H1 (cell line): ENCODE measurements at regions not wholly inside any gene's neighbourhood (a gene's known extent, or its start where the extent isn't known, plus 50 kb on each side); places are given as distances from the start of the nearest gene placed in this dataset.

Experiments
- CTCF ChIA-PET: fragments of 300-600 bp; sonication (Branson Sonifier 250); formaldehyde crosslinking; loops from one replicate; lab custom pipeline; 2021; ENCODE audit not compliant: partially characterized antibody; lab: Charles Lee
- POLR2A ChIA-PET: fragments of 300-600 bp; sonication (Branson Sonifier 250); formaldehyde crosslinking; loops from one replicate; lab custom pipeline; 2021; ENCODE audit warnings: inconsistent platforms; ENCODE audit not compliant: partially characterized antibody; lab: Charles Lee
- DNase-seq, 2 experiments: peaks; one replicate each; pipeline versions ENCODE4 v3.0.0 to v3.0.0-alpha.2; 2010 to 2022; ENCODE audit warnings: low spot score in 2 of 2, low read depth in 1 of 2, mixed read lengths in 1 of 2
- FAIRE-seq: peaks from 2 replicates; lab custom pipeline; 2011; peaks lifted over from hg19 to GRCh38; lab: Jason Lieb, UNC
- H2AFZ ChIP-seq: 2 replicates; pipeline ENCODE4 v1.8.1; 2012; ENCODE audit warnings: low read length, inconsistent platforms
- H2AK5ac ChIP-seq: 2 replicates; pipeline ENCODE4 v1.6.1; 2013; ENCODE audit warnings: low read depth, low read length
- H2BK120ac ChIP-seq: replicated peaks from 2 replicates; pipeline ENCODE3; 2013; ENCODE audit warnings: low read depth, low read length, inconsistent platforms
- H2BK12ac ChIP-seq: 2 replicates; pipeline ENCODE4 v1.6.1; 2013; ENCODE audit warnings: low read depth, low read length
- H2BK15ac ChIP-seq: 2 replicates; pipeline ENCODE4 v1.6.1; 2013; ENCODE audit warnings: low read length
- H2BK20ac ChIP-seq: 2 replicates; pipeline ENCODE4 v1.6.1; 2013; ENCODE audit warnings: low read length
- H2BK5ac ChIP-seq: 2 replicates; pipeline ENCODE4 v1.6.1; 2013; ENCODE audit warnings: low read depth, low read length
- H3K14ac ChIP-seq: 2 replicates; pipeline ENCODE4 v1.6.1; 2013; ENCODE audit warnings: inconsistent platforms; ENCODE audit not compliant: insufficient read length
- H3K18ac ChIP-seq: 2 replicates; pipeline ENCODE4 v1.6.1; 2013; ENCODE audit warnings: low read length; ENCODE audit errors: extremely low read depth
- H3K23ac ChIP-seq: 2 replicates; pipeline ENCODE4 v1.6.1; 2013; ENCODE audit warnings: inconsistent platforms; ENCODE audit not compliant: insufficient read length
- H3K23me2 ChIP-seq: 2 replicates; pipeline ENCODE4 v1.6.1; 2013; ENCODE audit warnings: low read depth, low read length
- H3K27ac ChIP-seq: 2 replicates; pipeline ENCODE4 v1.6.1; 2011; ENCODE audit warnings: low read depth, low read length, inconsistent platforms
- H3K27me3 ChIP-seq, 4 experiments: replicated peaks in 1 of 4; 1 replicate in 1 of 4; 2 replicates in 3 of 4; pipeline versions ENCODE4 v1.6.1 to v1.8.1; 2011 to 2013; ENCODE audit warnings: low read length in 3 of 4, mild to moderate bottlenecking in 3 of 4, inconsistent platforms in 2 of 4, mixed read lengths in 2 of 4, moderate library complexity in 1 of 4; ENCODE audit not compliant: control insufficient read depth in 3 of 4, insufficient read depth in 3 of 4; ENCODE audit errors: extremely low read depth in 1 of 4
- H3K36me3 ChIP-seq, 4 experiments: 2 replicates each; pipeline versions ENCODE4 v1.6.1 to v1.8.1; 2011 to 2013; ENCODE audit warnings: mild to moderate bottlenecking in 4 of 4, low read length in 3 of 4, moderate library complexity in 2 of 4, control low read depth in 1 of 4, inconsistent platforms in 1 of 4; ENCODE audit not compliant: insufficient read depth in 4 of 4, control insufficient read depth in 2 of 4
- H3K4ac ChIP-seq: replicated peaks from 2 replicates; pipeline ENCODE3; 2013; ENCODE audit warnings: low read length, low read depth, mixed read lengths, inconsistent platforms; ENCODE audit not compliant: insufficient read length
- H3K4me1 ChIP-seq, 4 experiments: replicated peaks in 1 of 4; 1 replicate in 1 of 4; 2 replicates in 3 of 4; pipeline versions ENCODE4 v1.6.1 to v1.8.1; 2011 to 2013; ENCODE audit warnings: low read length in 3 of 4, inconsistent platforms in 2 of 4, mixed read lengths in 1 of 4; ENCODE audit not compliant: insufficient read depth in 4 of 4, control insufficient read depth in 3 of 4
- H3K4me2 ChIP-seq, 2 experiments: 2 replicates each; pipeline versions ENCODE4 v1.6.1 to v1.8.1; 2011 to 2013; ENCODE audit warnings: low read depth in 2 of 2, low read length in 2 of 2, control low read depth in 1 of 2, inconsistent platforms in 1 of 2, mild to moderate bottlenecking in 1 of 2; ENCODE audit not compliant: insufficient read depth in 1 of 2
- H3K4me3 ChIP-seq, 4 experiments: fragments of 200-600, 300-600 bp in 1 of 4; sonication (generic), shearing (Covaris generic), sonication (Bioruptor Twin) in 1 of 4; 2 replicates each; pipeline versions ENCODE4 v1.5.1 to v1.8.1; 2011 to 2016; ENCODE audit warnings: low read length in 4 of 4, low read depth in 3 of 4, control low read depth in 2 of 4, inconsistent platforms in 2 of 4, mild to moderate bottlenecking in 2 of 4, mixed read lengths in 1 of 4, moderate library complexity in 1 of 4; ENCODE audit not compliant: insufficient read depth in 2 of 4; ENCODE audit errors: extremely low read depth in 1 of 4
- H3K56ac ChIP-seq: replicated peaks from 2 replicates; pipeline ENCODE3; 2013; ENCODE audit warnings: low read depth, mild to moderate bottlenecking, mixed read lengths, low read length, inconsistent platforms; ENCODE audit not compliant: insufficient read length
- H3K79me1 ChIP-seq: 2 replicates; pipeline ENCODE4 v1.6.1; 2013; ENCODE audit warnings: low read depth, low read length, control low read depth
- H3K79me2 ChIP-seq, 2 experiments: 2 replicates each; pipeline versions ENCODE4 v1.6.1 to v1.8.1; 2012 to 2013; ENCODE audit warnings: low read length in 2 of 2, mild to moderate bottlenecking in 2 of 2, inconsistent platforms in 1 of 2; ENCODE audit not compliant: insufficient read depth in 2 of 2, control insufficient read depth in 1 of 2
- H3K9ac ChIP-seq, 4 experiments: replicated peaks in 1 of 4; 1 replicate in 1 of 4; 2 replicates in 3 of 4; pipeline versions ENCODE4 v1.6.1 to v1.8.1; 2011 to 2013; ENCODE audit warnings: low read depth in 3 of 4, low read length in 3 of 4, control low read depth in 2 of 4, mild to moderate bottlenecking in 2 of 4, moderate library complexity in 2 of 4, inconsistent platforms in 1 of 4; ENCODE audit errors: extremely low read depth in 1 of 4
- H3K9me3 ChIP-seq, 2 experiments: 2 replicates each; pipeline versions ENCODE4 v1.6.1 to v1.8.1; 2012 to 2013; ENCODE audit warnings: mild to moderate bottlenecking in 2 of 2, moderate library complexity in 2 of 2, control low read depth in 1 of 2, inconsistent platforms in 1 of 2, low read depth in 1 of 2, low read length in 1 of 2, mixed read lengths in 1 of 2; ENCODE audit not compliant: insufficient read depth in 2 of 2
- H4K20me1 ChIP-seq, 2 experiments: replicated peaks in 1 of 2; 2 replicates each; pipeline versions ENCODE3 to v1.8.1; 2011 to 2013; ENCODE audit warnings: inconsistent platforms in 2 of 2, low read length in 2 of 2, mild to moderate bottlenecking in 1 of 2; ENCODE audit not compliant: insufficient read depth in 2 of 2, control insufficient read depth in 1 of 2
- H4K5ac ChIP-seq: 2 replicates; pipeline ENCODE4 v1.6.1; 2013; ENCODE audit warnings: low read length, low read depth, mixed read lengths, inconsistent platforms; ENCODE audit not compliant: insufficient read length
- H4K8ac ChIP-seq: 2 replicates; pipeline ENCODE4 v1.8.0; 2013; ENCODE audit warnings: mild to moderate bottlenecking, moderate library complexity, low read length, inconsistent platforms; ENCODE audit not compliant: insufficient read depth; ENCODE audit errors: extremely low read depth
- H4K91ac ChIP-seq: replicated peaks from 2 replicates; pipeline ENCODE3; 2013; ENCODE audit warnings: low read length, mixed read lengths, inconsistent platforms; ENCODE audit not compliant: insufficient read length
- SRF ChIP-seq: IDR thresholded peaks from 2 replicates; pipeline ENCODE4 v1.6.1; 2011; ENCODE audit warnings: mild to moderate bottlenecking, low read depth, low read length, moderate library complexity
- WGBS, 2 experiments: shearing (Covaris generic) in 1 of 2; methylation state at CpG; one replicate each; pipeline versions ENCODE4 v1.1.6 to v1.1.7; 2013 to 2015; ENCODE audit warnings: low lambda C conversion rate in 2 of 2, mixed read lengths in 2 of 2, inconsistent platforms in 1 of 2, low coverage in 1 of 2, missing lambda C conversion rate in 1 of 2; ENCODE audit not compliant: insufficient replicate concordance in 2 of 2, insufficient coverage in 1 of 2, insufficient read length in 1 of 2; ENCODE audit errors: extremely low coverage in 1 of 2, missing lambda C conversion rate in 1 of 2; 5-methylcytosine and 5-hydroxymethylcytosine counted together
- TF ChIP-seq, protein P1 (sequence below): IDR thresholded peaks from 2 replicates; pipeline ENCODE4 v1.6.1; 2012; ENCODE audit warnings: inconsistent platforms

DNA sequence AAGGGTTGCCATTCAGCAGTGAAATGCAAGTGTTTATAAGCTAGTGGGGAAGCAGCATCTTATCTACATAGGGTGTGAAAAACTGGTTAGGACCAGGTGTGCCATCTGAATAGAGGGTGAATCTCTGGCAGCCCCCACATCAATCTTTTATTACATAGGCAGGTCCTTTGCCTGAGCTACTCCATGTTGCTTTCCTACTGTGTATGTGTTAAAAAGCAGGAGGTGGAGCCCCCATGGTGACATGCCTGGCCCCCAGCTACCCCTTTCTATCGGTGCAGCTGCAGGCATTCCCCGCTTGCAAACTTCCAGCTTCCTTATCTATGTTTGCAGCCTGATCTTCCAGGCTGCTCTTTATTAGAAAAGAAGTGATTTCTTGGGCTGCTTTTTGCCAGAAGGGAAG lies 353.5 kb downstream of the SPATA31D1 start:
- WGBS, 2 experiments = 95% methylated on average over 2 of the region's 2 CpGs; no CpG with 5 or more reads in 1 of the 2 experiments

More for the DNA sequence above, 353.5 kb downstream of the SPATA31D1 start:
- ChIA-PET POLR2A (no interaction called here), CTCF (interaction anchor here (0.6 to 1.1 kb wide), 2 partner anchors 29 to 766 kb away, joined by 3 read pairs; no protein-coding TSS in a partner anchor)
- DNase-seq (no peak), FAIRE-seq (no peak)
- Histone ChIP-seq H2AFZ (no peak overlapping the region), H3K36me3 (peaks cover 0 to 4% (median 0%) of the 10 kb centered on the region in 4 experiments; a peak in 1 of 8 replicates), H3K4me2 (no peak overlapping the region), H3K79me1 (no peaks in the 10 kb centered on the region), H2BK120ac (no peak overlapping the region), H4K5ac (no peak overlapping the region), H2AK5ac (no peak overlapping the region), H3K4ac (no peak overlapping the region), H3K27me3 (no peaks in the 10 kb centered on the region), H3K9ac (no peak overlapping the region), H3K27ac (no peak overlapping the region), H3K18ac (no peak overlapping the region), H3K23ac (no peak overlapping the region), H4K91ac (no peak overlapping the region), H3K14ac (no peak overlapping the region), H2BK20ac (no peak overlapping the region), H2BK5ac (no peak overlapping the region), H3K4me1 (peaks cover 0 to 3% (median 0%) of the 10 kb centered on the region in 4 experiments; a peak in 1 of 7 replicates), H3K56ac (no peak overlapping the region), H3K23me2 (no peaks in the 10 kb centered on the region), H2BK12ac (no peak overlapping the region), H4K20me1 (no peaks in the 10 kb centered on the region), H3K9me3 (peaks cover 11 to 28% of the 10 kb centered on the region in 2 experiments), H2BK15ac (no peak overlapping the region), H4K8ac (no peak overlapping the region), H3K4me3 (no peak overlapping the region), H3K79me2 (no peaks in the 10 kb centered on the region)
- no peak for TF ChIP-seq SRF
- TF ChIP-seq, protein P1, sequence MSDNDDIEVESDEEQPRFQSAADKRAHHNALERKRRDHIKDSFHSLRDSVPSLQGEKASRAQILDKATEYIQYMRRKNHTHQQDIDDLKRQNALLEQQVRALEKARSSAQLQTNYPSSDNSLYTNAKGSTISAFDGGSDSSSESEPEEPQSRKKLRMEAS = no peak
